ENCODE measurements at regions not wholly inside any gene's neighbourhood (a gene's known extent, or its start where the extent isn't known, plus 50 kb on each side); places are given as distances from the start of the nearest gene placed in this dataset.

DNA sequence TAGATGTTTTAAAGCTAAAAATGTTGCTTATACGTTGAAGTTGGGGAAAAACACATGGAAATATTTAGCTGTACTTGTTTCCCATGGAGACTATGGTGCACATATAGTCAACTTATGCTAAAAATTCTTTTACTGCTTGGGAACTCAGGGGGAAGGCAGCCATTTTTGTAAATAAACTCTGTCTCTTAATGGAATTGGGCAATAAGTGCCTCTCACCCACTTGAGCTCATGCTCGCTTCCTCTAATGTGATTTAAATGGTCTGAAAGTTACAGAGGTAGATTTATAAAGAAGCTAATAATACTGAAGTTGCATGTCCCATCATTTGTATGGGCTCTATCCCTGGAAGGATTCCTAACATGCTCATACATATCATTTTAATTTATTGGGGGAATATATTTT lies 523.8 kb downstream of the RASEF start:
- TF ChIP-seq, protein P1, sequence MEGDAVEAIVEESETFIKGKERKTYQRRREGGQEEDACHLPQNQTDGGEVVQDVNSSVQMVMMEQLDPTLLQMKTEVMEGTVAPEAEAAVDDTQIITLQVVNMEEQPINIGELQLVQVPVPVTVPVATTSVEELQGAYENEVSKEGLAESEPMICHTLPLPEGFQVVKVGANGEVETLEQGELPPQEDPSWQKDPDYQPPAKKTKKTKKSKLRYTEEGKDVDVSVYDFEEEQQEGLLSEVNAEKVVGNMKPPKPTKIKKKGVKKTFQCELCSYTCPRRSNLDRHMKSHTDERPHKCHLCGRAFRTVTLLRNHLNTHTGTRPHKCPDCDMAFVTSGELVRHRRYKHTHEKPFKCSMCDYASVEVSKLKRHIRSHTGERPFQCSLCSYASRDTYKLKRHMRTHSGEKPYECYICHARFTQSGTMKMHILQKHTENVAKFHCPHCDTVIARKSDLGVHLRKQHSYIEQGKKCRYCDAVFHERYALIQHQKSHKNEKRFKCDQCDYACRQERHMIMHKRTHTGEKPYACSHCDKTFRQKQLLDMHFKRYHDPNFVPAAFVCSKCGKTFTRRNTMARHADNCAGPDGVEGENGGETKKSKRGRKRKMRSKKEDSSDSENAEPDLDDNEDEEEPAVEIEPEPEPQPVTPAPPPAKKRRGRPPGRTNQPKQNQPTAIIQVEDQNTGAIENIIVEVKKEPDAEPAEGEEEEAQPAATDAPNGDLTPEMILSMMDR (IDR thresholded peaks at IDR 0.05) = no peak
- TF ChIP-seq POLR2A (IDR thresholded peaks at IDR 0.05) = no peak

Measured in lower leg skin (tissue), 3 donors.